HFF-Myc (cell line): ENCODE measurements at regions not wholly inside any gene's neighbourhood (a gene's known extent, or its start where the extent isn't known, plus 50 kb on each side); places are given as distances from the start of the nearest gene placed in this dataset.

ENCODE experiments used
- DNase-seq: peaks from one replicate; pipeline ENCODE4 v3.0.0-alpha.2; 2011; ENCODE audit warnings: low read depth; ENCODE audit errors: extremely low read depth
- H3K4me3 ChIP-seq: replicated peaks from 2 replicates; pipeline ENCODE4 v1.5.1; 2011; ENCODE audit warnings: low read depth, mild to moderate bottlenecking, control low read depth, low read length
- CTCF ChIP-seq: IDR thresholded peaks from 2 replicates; pipeline ENCODE4 v1.5.1; 2012; ENCODE audit warnings: mild to moderate bottlenecking, low read depth, low read length, control low read depth; ENCODE audit errors: missing control alignments

DNA sequence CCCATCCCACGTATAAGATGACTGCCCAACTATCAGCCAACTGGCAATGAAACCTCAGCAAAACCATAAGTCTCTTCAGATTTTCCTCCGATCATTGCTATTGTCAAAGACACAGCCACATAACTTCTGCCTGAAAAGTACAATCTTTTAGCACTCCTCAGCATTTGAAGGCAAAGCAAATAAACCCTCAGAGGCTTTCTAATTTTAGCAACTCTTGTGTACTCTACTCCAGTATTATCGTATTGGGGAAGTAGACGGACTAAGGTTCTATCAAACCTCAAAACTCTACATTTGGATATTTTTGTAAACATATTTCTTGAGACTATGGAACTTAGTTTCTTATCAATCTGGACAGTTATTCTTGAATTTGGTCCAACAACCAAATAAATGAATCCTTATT, 1206.2 kb upstream of the NCAM2 start:
- no peak for DNase-seq
- TF ChIP-seq CTCF = no peak
- H3K4me3 ChIP-seq = no peak overlapping the region

GRCh38 chr21:19807201-19807600, 1191.0 kb upstream of the NCAM2 start:
- H3K4me3 ChIP-seq = no peak overlapping the region
- no peak for DNase-seq
- TF ChIP-seq CTCF = no peak

- TF ChIP-seq CTCF = no peak
- DNase-seq = no peak
- H3K4me3 ChIP-seq = no peak overlapping the region
Observed at GRCh38 chr21:19810779-19811178, 1187.4 kb upstream of the NCAM2 start.

GRCh38 chr21:19830446-19830845, 1167.8 kb upstream of the NCAM2 start:
- no peak for DNase-seq

DNA sequence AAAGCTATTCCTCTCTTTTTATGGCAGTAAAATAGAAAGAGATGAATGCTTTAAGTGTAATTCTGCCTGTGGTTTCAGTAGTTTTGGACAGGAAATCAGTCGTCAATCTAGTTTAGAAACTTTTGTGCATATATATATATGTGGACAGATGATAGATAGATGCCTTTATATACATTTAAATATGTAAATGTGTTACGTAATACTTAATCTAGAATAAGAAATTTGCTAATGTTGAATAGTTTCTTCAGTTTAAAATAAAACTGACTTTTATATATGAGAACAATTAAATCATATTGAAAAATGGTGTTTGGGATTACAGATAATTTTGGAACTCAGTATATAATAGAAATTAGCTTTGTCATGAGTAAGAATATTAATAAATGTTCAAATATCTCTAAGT, 1165.7 kb upstream of the NCAM2 start:
- no peak for TF ChIP-seq CTCF
- H3K4me3 ChIP-seq = no peak overlapping the region
- DNase-seq = no peak

More at GRCh38 chr21:19830446-19830845, 1167.8 kb upstream of the NCAM2 start:
- no peak overlapping the region for H3K4me3 ChIP-seq
- no peak for TF ChIP-seq CTCF

GRCh38 chr21:19833082-19833481, 1165.1 kb upstream of the NCAM2 start:
- no peak for TF ChIP-seq CTCF
- no peak overlapping the region for H3K4me3 ChIP-seq
- no peak for DNase-seq

DNA sequence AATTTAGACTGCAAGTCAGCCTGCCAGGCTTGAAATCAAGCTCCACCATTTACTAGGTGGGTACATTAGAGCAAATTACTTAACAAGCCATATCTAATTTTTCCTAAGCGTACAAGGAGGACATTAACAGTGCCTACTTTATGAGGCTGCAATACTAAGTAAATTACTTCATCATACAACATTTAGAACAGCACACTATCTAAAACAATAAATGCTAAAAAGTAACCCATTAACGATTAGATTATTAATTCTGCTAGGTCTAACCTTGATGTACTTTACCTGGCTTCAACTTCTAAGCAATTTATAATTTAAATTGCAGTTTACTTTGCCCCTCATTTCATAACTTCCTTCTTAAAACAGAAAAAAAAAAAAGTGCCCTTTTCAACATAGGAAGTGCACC, 1155.6 kb upstream of the NCAM2 start:
- H3K4me3 ChIP-seq = no peak overlapping the region
- no peak for TF ChIP-seq CTCF
- no peak for DNase-seq
